Spleen (tissue), 11 donors: ENCODE measurements at regions not wholly inside any gene's neighbourhood (a gene's known extent, or its start where the extent isn't known, plus 50 kb on each side); places are given as distances from the start of the nearest gene placed in this dataset.

Experiments
- DNase-seq: peaks from one replicate; pipeline ENCODE4 v3.0.0-alpha.2; 2020
- H3K27ac ChIP-seq, 8 donors: fragments of 200-600 bp; sonication (generic) in 7 of 8; 1 replicate in 4 of 8; 2 replicates in 4 of 8; pipeline versions ENCODE4 v1.5.0 to v1.8.0; 2016 to 2021; ENCODE audit warnings: inconsistent platforms in 4 of 8, mild to moderate bottlenecking in 4 of 8, moderate library complexity in 1 of 8
- H3K27me3 ChIP-seq, 7 donors: fragments of 200-600 bp; sonication (generic) in 6 of 7; replicated peaks in 1 of 7; 1 replicate in 4 of 7; 2 replicates in 3 of 7; pipeline versions ENCODE4 v1.5.0 to v1.8.0; 2016 to 2021; ENCODE audit warnings: inconsistent platforms in 3 of 7, mild to moderate bottlenecking in 1 of 7
- H3K36me3 ChIP-seq, 6 donors: fragments of 200-600 bp; sonication (generic) in 5 of 6; 1 replicate in 4 of 6; 2 replicates in 2 of 6; pipeline versions ENCODE4 v1.5.0 to v1.8.0; 2016 to 2021; ENCODE audit warnings: inconsistent platforms in 2 of 6
- H3K4me1 ChIP-seq, 6 donors: fragments of 200-600 bp; sonication (generic) in 5 of 6; 1 replicate in 3 of 6; 2 replicates in 3 of 6; pipeline versions ENCODE4 v1.5.0 to v1.8.0; 2016 to 2021; ENCODE audit warnings: inconsistent platforms in 3 of 6
- H3K4me3 ChIP-seq, 8 donors: fragments of 200-600 bp; sonication (generic) in 7 of 8; 1 replicate in 4 of 8; 2 replicates in 4 of 8; pipeline versions ENCODE4 v1.5.0 to v1.8.0; 2016 to 2021; ENCODE audit warnings: inconsistent platforms in 4 of 8, mild to moderate bottlenecking in 4 of 8, moderate library complexity in 2 of 8
- H3K9me3 ChIP-seq, 8 donors: fragments of 200-600 bp; sonication (generic) in 7 of 8; 1 replicate in 4 of 8; 2 replicates in 4 of 8; pipeline versions ENCODE4 v1.5.0 to v1.8.0; 2016 to 2021; ENCODE audit warnings: inconsistent platforms in 4 of 8
- CTCF ChIP-seq, 11 experiments: fragments of 200-600 bp in 7 of 11; fragments of 450-650 bp in 4 of 11; sonication (generic) in 4 of 11; IDR thresholded peaks in 8 of 11; conservative IDR thresholded peaks in 3 of 11; 1 replicate in 7 of 11; 2 replicates in 4 of 11; pipeline versions ENCODE4 v1.4.0 to v1.8.0; 2016 to 2021; ENCODE audit warnings: antibody characterized with exemption in 11 of 11, inconsistent platforms in 4 of 11, mild to moderate bottlenecking in 1 of 11
- POLR2A ChIP-seq, 3 donors: fragments of 450-650 bp; IDR thresholded peaks; one replicate each; pipeline ENCODE4 v1.5.1; 2017; ENCODE audit warnings: antibody characterized with exemption in 3 of 3, mild to moderate bottlenecking in 1 of 3
- POLR2AphosphoS5 ChIP-seq, 3 donors: sonication (generic); formaldehyde crosslinking; IDR thresholded peaks; one replicate each; pipeline ENCODE4 v1.5.1; 2017; ENCODE audit warnings: antibody characterized with exemption in 3 of 3
- WGBS, 5 donors: extraction: QIAGEN DNeasy Blood & Tissue Kit in 3 of 5; methylation state at CpG; one replicate each; pipeline versions ENCODE4 v1.1.5 to v1.1.7; 2013 to 2018; 5-methylcytosine and 5-hydroxymethylcytosine counted together
- intact Hi-C: fragments of 100-400 bp; cut with DNase I; formaldehyde crosslinking; loops from one replicate; pipeline ENCODE4 v1.15.0; 2023; ENCODE audit warnings: low total_unique reads
- donor health status: healthy with polysubstance abuse.
- donor health status: DM: no; HTN: no; CAD: no; lungs with moderate emphysema.
- donor health status: DM: no; HTN: no; CAD: no.
- donor health status: Bipolar disorder and iron deficiency.
- donor health status: healthy.
- donor health status: DM: no; HTN: no; CAD: no.
- donor health status: DM: yes; HTN: yes; CAD: no.

GRCh38 chr10:89926736-89927135 lies 225.3 kb downstream of the KIF20B start:
- no peak for DNase-seq
- no peaks in the 10 kb centered on the region for H3K4me1 ChIP-seq
- intact Hi-C loops = no loop called here
- 89 to 99% (median 93%) methylated on average over 2 of the region's 2 CpGs for WGBS, 5 donors
- no peaks in the 10 kb centered on the region for H3K36me3 ChIP-seq
- H3K27ac ChIP-seq = no peak overlapping the region
- H3K27me3 ChIP-seq = no peaks in the 10 kb centered on the region
- TF ChIP-seq POLR2A (IDR thresholded peaks at IDR 0.05) (no peak), POLR2AphosphoS5 (IDR thresholded peaks at IDR 0.05) (no peak), CTCF (IDR thresholded peaks at IDR 0.05 in 8 of 11, conservative IDR thresholded peaks at IDR 0.05 in 3 of 11) (no peak)
- H3K4me3 ChIP-seq = no peak overlapping the region
- H3K9me3 ChIP-seq = peaks cover 0 to 12% (median 0%) of the 10 kb centered on the region in 8 donors

DNA sequence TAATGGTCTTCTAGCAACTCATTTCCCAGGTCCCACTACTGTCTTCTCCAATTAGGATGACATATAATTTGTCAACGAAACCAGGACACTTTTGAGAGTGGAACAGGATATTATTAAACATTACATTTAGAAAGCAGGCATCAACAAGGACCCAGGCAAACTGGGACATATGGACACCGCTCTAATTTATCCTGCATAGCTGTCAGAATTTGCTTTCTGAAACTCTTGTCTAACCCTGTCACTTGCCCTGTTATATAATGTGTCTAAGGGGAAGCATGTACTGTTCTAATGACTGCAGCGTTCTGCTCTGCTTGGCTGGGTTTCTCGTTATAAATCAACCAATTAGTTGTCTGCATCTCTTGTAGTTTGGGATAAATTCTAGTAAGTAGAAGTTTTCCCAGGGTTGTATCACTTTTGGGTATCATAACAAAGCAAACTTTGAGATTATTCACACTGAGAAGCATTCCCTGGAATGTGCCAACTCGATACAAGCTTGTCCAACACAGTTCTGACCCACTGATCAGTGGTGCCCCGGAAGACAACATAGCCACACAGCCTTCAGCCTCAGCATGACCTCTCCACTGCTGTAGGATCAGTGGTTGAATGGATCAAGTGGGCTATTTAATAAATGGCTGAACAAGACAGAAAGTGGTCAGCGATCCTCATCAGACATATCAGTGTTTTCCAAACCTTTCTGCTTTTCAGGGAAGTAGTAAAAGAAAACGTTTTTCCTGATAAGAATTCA lies 228.1 kb downstream of the KIF20B start:
- 65 to 81% (median 72%) methylated on average over 8 of the region's 8 CpGs for WGBS, 5 donors

GRCh38 chr10:89937494-89937893 lies 236.1 kb downstream of the KIF20B start:
- TF ChIP-seq CTCF (IDR thresholded peaks at IDR 0.05 in 8 of 11, conservative IDR thresholded peaks at IDR 0.05 in 3 of 11) = no peak
- no peak for TF ChIP-seq POLR2AphosphoS5 (IDR thresholded peaks at IDR 0.05)
- no peak for TF ChIP-seq POLR2A (IDR thresholded peaks at IDR 0.05)
- no peak for DNase-seq
- Histone ChIP-seq H3K36me3 (no peaks in the 10 kb centered on the region), H3K9me3 (peaks cover 0 to 11% (median 0%) of the 10 kb centered on the region in 8 donors), H3K27me3 (peaks cover 0 to 5% (median 0%) of the 10 kb centered on the region in 7 donors), H3K4me3 (no peak overlapping the region), H3K27ac (no peak overlapping the region), H3K4me1 (no peaks in the 10 kb centered on the region)
- 77 to 92% (median 91%) methylated on average over 3 of the region's 3 CpGs for WGBS, 5 donors
- intact Hi-C loops = no loop called here

More for the DNA sequence above, 228.1 kb downstream of the KIF20B start:
- no peak for TF ChIP-seq POLR2A (IDR thresholded peaks at IDR 0.05)
- no peak for TF ChIP-seq CTCF (IDR thresholded peaks at IDR 0.05 in 8 of 11, conservative IDR thresholded peaks at IDR 0.05 in 3 of 11)
- no peak for TF ChIP-seq POLR2AphosphoS5 (IDR thresholded peaks at IDR 0.05)
- H3K4me1 ChIP-seq = no peaks in the 10 kb centered on the region
- H3K4me3 ChIP-seq = no peak overlapping the region
- peaks cover 0 to 12% (median 0%) of the 10 kb centered on the region in 8 donors for H3K9me3 ChIP-seq
- intact Hi-C loops = no loop called here
- no peak overlapping the region for H3K27ac ChIP-seq
- no peaks in the 10 kb centered on the region for H3K27me3 ChIP-seq
- no peak for DNase-seq
- H3K36me3 ChIP-seq = no peaks in the 10 kb centered on the region

DNA sequence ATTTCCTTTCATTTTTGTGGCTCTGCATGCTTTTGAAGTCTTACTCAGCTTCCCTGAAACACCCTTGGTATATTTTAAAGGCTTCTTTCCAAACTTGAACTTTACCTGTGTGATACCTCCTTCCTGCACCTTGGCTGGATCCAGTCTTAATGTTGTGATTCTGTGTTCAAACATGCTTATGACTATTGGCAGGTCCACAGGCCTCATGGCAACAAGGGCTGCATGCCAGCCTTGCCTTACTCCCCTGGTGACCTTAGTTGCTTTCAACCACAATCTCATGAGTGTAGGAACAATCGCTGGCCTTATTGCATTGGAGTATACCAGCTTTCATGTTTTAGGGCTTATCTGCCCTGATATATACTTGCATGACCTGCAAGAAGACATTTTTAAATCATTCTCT lies 238.7 kb downstream of the KIF20B start:
- WGBS, 5 donors = 78 to 97% (median 88%) methylated on average over 1 of the region's 1 CpG

More for the DNA sequence above, 238.7 kb downstream of the KIF20B start:
- DNase-seq = no peak
- intact Hi-C loops = no loop called here
- Histone ChIP-seq H3K36me3 (no peaks in the 10 kb centered on the region), H3K27ac (no peak overlapping the region), H3K4me1 (no peaks in the 10 kb centered on the region), H3K27me3 (peaks cover 0 to 5% (median 0%) of the 10 kb centered on the region in 7 donors), H3K4me3 (no peak overlapping the region), H3K9me3 (peaks cover 0 to 11% (median 0%) of the 10 kb centered on the region in 8 donors)
- TF ChIP-seq POLR2AphosphoS5 (IDR thresholded peaks at IDR 0.05) (no peak), CTCF (IDR thresholded peaks at IDR 0.05 in 8 of 11, conservative IDR thresholded peaks at IDR 0.05 in 3 of 11) (no peak), POLR2A (IDR thresholded peaks at IDR 0.05) (no peak)
